H1 (cell line): ENCODE measurements at regions not wholly inside any gene's neighbourhood (a gene's known extent, or its start where the extent isn't known, plus 50 kb on each side); places are given as distances from the start of the nearest gene placed in this dataset.

Source experiments
- CTCF ChIA-PET: fragments of 300-600 bp; sonication (Branson Sonifier 250); formaldehyde crosslinking; loops from one replicate; lab custom pipeline; 2021; ENCODE audit not compliant: partially characterized antibody; lab: Charles Lee
- POLR2A ChIA-PET: fragments of 300-600 bp; sonication (Branson Sonifier 250); formaldehyde crosslinking; loops from one replicate; lab custom pipeline; 2021; ENCODE audit warnings: inconsistent platforms; ENCODE audit not compliant: partially characterized antibody; lab: Charles Lee
- DNase-seq, 2 experiments: peaks; one replicate each; pipeline versions ENCODE4 v3.0.0 to v3.0.0-alpha.2; 2010 to 2022; ENCODE audit warnings: low spot score in 2 of 2, low read depth in 1 of 2, mixed read lengths in 1 of 2
- FAIRE-seq: peaks from 2 replicates; lab custom pipeline; 2011; peaks lifted over from hg19 to GRCh38; lab: Jason Lieb, UNC
- H2AFZ ChIP-seq: 2 replicates; pipeline ENCODE4 v1.8.1; 2012; ENCODE audit warnings: low read length, inconsistent platforms
- H2AK5ac ChIP-seq: 2 replicates; pipeline ENCODE4 v1.6.1; 2013; ENCODE audit warnings: low read depth, low read length
- H2BK120ac ChIP-seq: replicated peaks from 2 replicates; pipeline ENCODE3; 2013; ENCODE audit warnings: low read depth, low read length, inconsistent platforms
- H2BK12ac ChIP-seq: 2 replicates; pipeline ENCODE4 v1.6.1; 2013; ENCODE audit warnings: low read depth, low read length
- H2BK15ac ChIP-seq: 2 replicates; pipeline ENCODE4 v1.6.1; 2013; ENCODE audit warnings: low read length
- H2BK20ac ChIP-seq: 2 replicates; pipeline ENCODE4 v1.6.1; 2013; ENCODE audit warnings: low read length
- H2BK5ac ChIP-seq: 2 replicates; pipeline ENCODE4 v1.6.1; 2013; ENCODE audit warnings: low read depth, low read length
- H3K14ac ChIP-seq: 2 replicates; pipeline ENCODE4 v1.6.1; 2013; ENCODE audit warnings: inconsistent platforms; ENCODE audit not compliant: insufficient read length
- H3K18ac ChIP-seq: 2 replicates; pipeline ENCODE4 v1.6.1; 2013; ENCODE audit warnings: low read length; ENCODE audit errors: extremely low read depth
- H3K23ac ChIP-seq: 2 replicates; pipeline ENCODE4 v1.6.1; 2013; ENCODE audit warnings: inconsistent platforms; ENCODE audit not compliant: insufficient read length
- H3K23me2 ChIP-seq: 2 replicates; pipeline ENCODE4 v1.6.1; 2013; ENCODE audit warnings: low read depth, low read length
- H3K27ac ChIP-seq: 2 replicates; pipeline ENCODE4 v1.6.1; 2011; ENCODE audit warnings: low read depth, low read length, inconsistent platforms
- H3K27me3 ChIP-seq, 4 experiments: replicated peaks in 1 of 4; 1 replicate in 1 of 4; 2 replicates in 3 of 4; pipeline versions ENCODE4 v1.6.1 to v1.8.1; 2011 to 2013; ENCODE audit warnings: low read length in 3 of 4, mild to moderate bottlenecking in 3 of 4, inconsistent platforms in 2 of 4, mixed read lengths in 2 of 4, moderate library complexity in 1 of 4; ENCODE audit not compliant: control insufficient read depth in 3 of 4, insufficient read depth in 3 of 4; ENCODE audit errors: extremely low read depth in 1 of 4
- H3K36me3 ChIP-seq, 4 experiments: 2 replicates each; pipeline versions ENCODE4 v1.6.1 to v1.8.1; 2011 to 2013; ENCODE audit warnings: mild to moderate bottlenecking in 4 of 4, low read length in 3 of 4, moderate library complexity in 2 of 4, control low read depth in 1 of 4, inconsistent platforms in 1 of 4; ENCODE audit not compliant: insufficient read depth in 4 of 4, control insufficient read depth in 2 of 4
- H3K4ac ChIP-seq: replicated peaks from 2 replicates; pipeline ENCODE3; 2013; ENCODE audit warnings: low read length, low read depth, mixed read lengths, inconsistent platforms; ENCODE audit not compliant: insufficient read length
- H3K4me1 ChIP-seq, 4 experiments: replicated peaks in 1 of 4; 1 replicate in 1 of 4; 2 replicates in 3 of 4; pipeline versions ENCODE4 v1.6.1 to v1.8.1; 2011 to 2013; ENCODE audit warnings: low read length in 3 of 4, inconsistent platforms in 2 of 4, mixed read lengths in 1 of 4; ENCODE audit not compliant: insufficient read depth in 4 of 4, control insufficient read depth in 3 of 4
- H3K4me2 ChIP-seq, 2 experiments: 2 replicates each; pipeline versions ENCODE4 v1.6.1 to v1.8.1; 2011 to 2013; ENCODE audit warnings: low read depth in 2 of 2, low read length in 2 of 2, control low read depth in 1 of 2, inconsistent platforms in 1 of 2, mild to moderate bottlenecking in 1 of 2; ENCODE audit not compliant: insufficient read depth in 1 of 2
- H3K4me3 ChIP-seq, 4 experiments: fragments of 200-600, 300-600 bp in 1 of 4; sonication (generic), shearing (Covaris generic), sonication (Bioruptor Twin) in 1 of 4; 2 replicates each; pipeline versions ENCODE4 v1.5.1 to v1.8.1; 2011 to 2016; ENCODE audit warnings: low read length in 4 of 4, low read depth in 3 of 4, control low read depth in 2 of 4, inconsistent platforms in 2 of 4, mild to moderate bottlenecking in 2 of 4, mixed read lengths in 1 of 4, moderate library complexity in 1 of 4; ENCODE audit not compliant: insufficient read depth in 2 of 4; ENCODE audit errors: extremely low read depth in 1 of 4
- H3K56ac ChIP-seq: replicated peaks from 2 replicates; pipeline ENCODE3; 2013; ENCODE audit warnings: low read depth, mild to moderate bottlenecking, mixed read lengths, low read length, inconsistent platforms; ENCODE audit not compliant: insufficient read length
- H3K79me1 ChIP-seq: 2 replicates; pipeline ENCODE4 v1.6.1; 2013; ENCODE audit warnings: low read depth, low read length, control low read depth
- H3K79me2 ChIP-seq, 2 experiments: 2 replicates each; pipeline versions ENCODE4 v1.6.1 to v1.8.1; 2012 to 2013; ENCODE audit warnings: low read length in 2 of 2, mild to moderate bottlenecking in 2 of 2, inconsistent platforms in 1 of 2; ENCODE audit not compliant: insufficient read depth in 2 of 2, control insufficient read depth in 1 of 2
- H3K9ac ChIP-seq, 4 experiments: replicated peaks in 1 of 4; 1 replicate in 1 of 4; 2 replicates in 3 of 4; pipeline versions ENCODE4 v1.6.1 to v1.8.1; 2011 to 2013; ENCODE audit warnings: low read depth in 3 of 4, low read length in 3 of 4, control low read depth in 2 of 4, mild to moderate bottlenecking in 2 of 4, moderate library complexity in 2 of 4, inconsistent platforms in 1 of 4; ENCODE audit errors: extremely low read depth in 1 of 4
- H3K9me3 ChIP-seq, 2 experiments: 2 replicates each; pipeline versions ENCODE4 v1.6.1 to v1.8.1; 2012 to 2013; ENCODE audit warnings: mild to moderate bottlenecking in 2 of 2, moderate library complexity in 2 of 2, control low read depth in 1 of 2, inconsistent platforms in 1 of 2, low read depth in 1 of 2, low read length in 1 of 2, mixed read lengths in 1 of 2; ENCODE audit not compliant: insufficient read depth in 2 of 2
- H4K20me1 ChIP-seq, 2 experiments: replicated peaks in 1 of 2; 2 replicates each; pipeline versions ENCODE3 to v1.8.1; 2011 to 2013; ENCODE audit warnings: inconsistent platforms in 2 of 2, low read length in 2 of 2, mild to moderate bottlenecking in 1 of 2; ENCODE audit not compliant: insufficient read depth in 2 of 2, control insufficient read depth in 1 of 2
- H4K5ac ChIP-seq: 2 replicates; pipeline ENCODE4 v1.6.1; 2013; ENCODE audit warnings: low read length, low read depth, mixed read lengths, inconsistent platforms; ENCODE audit not compliant: insufficient read length
- H4K8ac ChIP-seq: 2 replicates; pipeline ENCODE4 v1.8.0; 2013; ENCODE audit warnings: mild to moderate bottlenecking, moderate library complexity, low read length, inconsistent platforms; ENCODE audit not compliant: insufficient read depth; ENCODE audit errors: extremely low read depth
- H4K91ac ChIP-seq: replicated peaks from 2 replicates; pipeline ENCODE3; 2013; ENCODE audit warnings: low read length, mixed read lengths, inconsistent platforms; ENCODE audit not compliant: insufficient read length
- ASH2L ChIP-seq: fragments of 200-600, 300-600 bp; sonication (generic); IDR thresholded peaks from one replicate; pipeline ENCODE4 v1.7.1; 2017; ENCODE audit warnings: low read length
- PHF8 ChIP-seq: fragments of 200-600 bp; sonication (generic); conservative IDR thresholded peaks from 2 replicates; pipeline ENCODE4 v1.7.1; 2012; ENCODE audit warnings: low read depth, mild to moderate bottlenecking, inconsistent platforms, low read length, moderate library complexity
- POLR2A ChIP-seq, 2 experiments: IDR thresholded peaks; 1 replicate in 1 of 2; 2 replicates in 1 of 2; pipeline ENCODE4 v1.6.1; 2011; ENCODE audit warnings: low read depth in 2 of 2, low read length in 2 of 2, mild to moderate bottlenecking in 2 of 2; ENCODE audit errors: control extremely low read depth in 1 of 2
- RAD21 ChIP-seq, 2 experiments: IDR thresholded peaks in 1 of 2; conservative IDR thresholded peaks in 1 of 2; 2 replicates each; pipeline ENCODE4 v1.6.1; 2011; ENCODE audit warnings: low read depth in 2 of 2, low read length in 2 of 2, improper control_type of control experiment in 1 of 2, inconsistent platforms in 1 of 2, mild to moderate bottlenecking in 1 of 2, moderate library complexity in 1 of 2
- WGBS, 2 experiments: shearing (Covaris generic) in 1 of 2; methylation state at CpG; one replicate each; pipeline versions ENCODE4 v1.1.6 to v1.1.7; 2013 to 2015; ENCODE audit warnings: low lambda C conversion rate in 2 of 2, mixed read lengths in 2 of 2, inconsistent platforms in 1 of 2, low coverage in 1 of 2, missing lambda C conversion rate in 1 of 2; ENCODE audit not compliant: insufficient replicate concordance in 2 of 2, insufficient coverage in 1 of 2, insufficient read length in 1 of 2; ENCODE audit errors: extremely low coverage in 1 of 2, missing lambda C conversion rate in 1 of 2; 5-methylcytosine and 5-hydroxymethylcytosine counted together
- TF ChIP-seq, protein P1 (sequence below), 3 experiments: IDR thresholded peaks; 1 replicate in 2 of 3; 2 replicates in 1 of 3; pipeline versions ENCODE4 v1.5.1 to v1.6.1; 2011; ENCODE audit warnings: low read length in 3 of 3, mild to moderate bottlenecking in 3 of 3, inconsistent platforms in 2 of 3, low read depth in 1 of 3, moderate library complexity in 1 of 3; ENCODE audit not compliant: insufficient read depth in 1 of 3; ENCODE audit errors: control extremely low read depth in 1 of 3

DNA sequence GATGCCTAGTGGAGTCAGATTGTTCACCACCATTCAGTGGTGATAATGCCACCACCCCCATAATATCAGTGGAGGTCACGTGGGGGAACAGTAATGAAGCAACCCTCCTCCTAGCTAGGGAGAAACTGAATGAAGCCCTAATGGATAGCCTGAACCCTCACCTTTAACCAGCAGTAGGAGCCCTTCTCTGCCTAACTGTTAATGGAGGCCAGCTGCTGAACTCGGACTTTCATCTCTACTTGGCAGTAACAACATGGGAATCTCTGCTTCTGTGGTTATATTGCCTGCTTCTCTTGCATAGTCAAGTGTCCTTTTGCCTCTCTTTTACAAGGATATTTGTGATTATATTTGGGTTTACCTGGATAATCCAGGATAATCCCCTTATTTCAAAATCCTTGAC lies 1097.9 kb downstream of the REEP3 start:
- no peak overlapping the region for H3K9ac ChIP-seq
- H4K91ac ChIP-seq, result no peak overlapping the region
- no peak overlapping the region for H4K5ac ChIP-seq
- DNase-seq (no peak), FAIRE-seq (no peak)
- H2BK20ac ChIP-seq, result no peak overlapping the region
- H3K4ac ChIP-seq, result no peak overlapping the region
- H3K14ac ChIP-seq, result no peak overlapping the region
- ChIA-PET POLR2A (no interaction called here), CTCF (interaction anchor here (1.2 kb wide), 1 partner anchor 17 kb away, joined by 3 read pairs; no protein-coding TSS in a partner anchor)
- H3K4me1 ChIP-seq, result no peaks in the 10 kb centered on the region
- TF ChIP-seq POLR2A (IDR thresholded peaks at IDR 0.05; ENCODE audit: control extremely low read depth in 1 of 2, low read depth in 2 of 2, low read length in 2 of 2) (no peak), RAD21 (IDR thresholded peaks at IDR 0.05 in 1 of 2, conservative IDR thresholded peaks at IDR 0.05 in 1 of 2; ENCODE audit: low read depth in 2 of 2, low read length in 2 of 2) (peak; percentile 25 to 38; a peak in 3 of 4 replicates), ASH2L (no peak), PHF8 (no peak)
- TF ChIP-seq, protein P1, sequence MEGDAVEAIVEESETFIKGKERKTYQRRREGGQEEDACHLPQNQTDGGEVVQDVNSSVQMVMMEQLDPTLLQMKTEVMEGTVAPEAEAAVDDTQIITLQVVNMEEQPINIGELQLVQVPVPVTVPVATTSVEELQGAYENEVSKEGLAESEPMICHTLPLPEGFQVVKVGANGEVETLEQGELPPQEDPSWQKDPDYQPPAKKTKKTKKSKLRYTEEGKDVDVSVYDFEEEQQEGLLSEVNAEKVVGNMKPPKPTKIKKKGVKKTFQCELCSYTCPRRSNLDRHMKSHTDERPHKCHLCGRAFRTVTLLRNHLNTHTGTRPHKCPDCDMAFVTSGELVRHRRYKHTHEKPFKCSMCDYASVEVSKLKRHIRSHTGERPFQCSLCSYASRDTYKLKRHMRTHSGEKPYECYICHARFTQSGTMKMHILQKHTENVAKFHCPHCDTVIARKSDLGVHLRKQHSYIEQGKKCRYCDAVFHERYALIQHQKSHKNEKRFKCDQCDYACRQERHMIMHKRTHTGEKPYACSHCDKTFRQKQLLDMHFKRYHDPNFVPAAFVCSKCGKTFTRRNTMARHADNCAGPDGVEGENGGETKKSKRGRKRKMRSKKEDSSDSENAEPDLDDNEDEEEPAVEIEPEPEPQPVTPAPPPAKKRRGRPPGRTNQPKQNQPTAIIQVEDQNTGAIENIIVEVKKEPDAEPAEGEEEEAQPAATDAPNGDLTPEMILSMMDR (IDR thresholded peaks at IDR 0.05; ENCODE audit: control extremely low read depth in 1 of 3, insufficient read depth in 1 of 3, low read depth in 1 of 3, low read length in 3 of 3), result peak in 1 of 3 experiments; percentile 29; a peak in 1 of 4 replicates
- no peak overlapping the region for H3K23ac ChIP-seq
- H2BK15ac ChIP-seq, result no peak overlapping the region
- no peak overlapping the region for H3K56ac ChIP-seq
- no peaks in the 10 kb centered on the region for H4K20me1 ChIP-seq
- H4K8ac ChIP-seq, result no peak overlapping the region
- H3K4me3 ChIP-seq, result no peak overlapping the region
- no peaks in the 10 kb centered on the region for H3K9me3 ChIP-seq
- no peak overlapping the region for H2BK12ac ChIP-seq
- H2BK5ac ChIP-seq, result no peak overlapping the region
- H3K27ac ChIP-seq, result no peak overlapping the region
- no peak overlapping the region for H2AK5ac ChIP-seq
- H3K4me2 ChIP-seq, result no peak overlapping the region
- no peaks in the 10 kb centered on the region for H3K36me3 ChIP-seq
- no peaks in the 10 kb centered on the region for H3K27me3 ChIP-seq
- peak overlapping the region; percentile 34; the same call in 1 of the 2 replicates for H2AFZ ChIP-seq
- WGBS, 2 experiments, result 84% methylated on average over 2 of the region's 2 CpGs; no CpG with 5 or more reads in 1 of the 2 experiments
- no peak overlapping the region for H3K18ac ChIP-seq
- H3K79me2 ChIP-seq, result no peaks in the 10 kb centered on the region
- H3K23me2 ChIP-seq, result no peaks in the 10 kb centered on the region
- no peak overlapping the region for H2BK120ac ChIP-seq
- no peaks in the 10 kb centered on the region for H3K79me1 ChIP-seq
